ENCODE measurements at regions not wholly inside any gene's neighbourhood (a gene's known extent, or its start where the extent isn't known, plus 50 kb on each side); places are given as distances from the start of the nearest gene placed in this dataset.

DNA sequence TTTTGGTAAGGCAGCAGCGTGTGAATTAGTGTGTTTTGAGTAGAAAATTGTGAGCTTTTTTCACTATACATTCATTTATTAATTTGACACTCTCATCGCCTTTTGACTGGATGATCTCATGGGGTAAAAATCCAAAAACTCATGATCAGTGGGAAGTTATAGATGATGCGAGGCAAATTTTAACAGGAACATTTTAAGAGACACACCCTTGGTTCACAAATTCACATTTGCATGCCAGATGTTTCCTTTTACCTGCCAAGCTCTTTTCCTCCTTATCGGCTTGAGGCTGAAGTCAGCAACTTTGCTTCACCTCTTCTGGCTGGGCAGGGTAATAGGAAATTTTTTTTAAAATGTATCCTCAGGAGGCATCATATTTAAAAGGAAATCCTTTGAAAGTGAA, 318.0 kb upstream of the HS3ST1 start:
- TF ChIP-seq YY1 (IDR thresholded peaks at IDR 0.05; ENCODE audit: insufficient read depth, insufficient read length) (no peak), ZNF274 (IDR thresholded peaks at IDR 0.05; ENCODE audit: low read depth, low read length) (no peak)

Measured in NT2/D1 (cell line).